ENCODE measurements at regions not wholly inside any gene's neighbourhood (a gene's known extent, or its start where the extent isn't known, plus 50 kb on each side); places are given as distances from the start of the nearest gene placed in this dataset.
A peak's percentile ranks its signal among the peaks of the same experiment; 100 is the strongest.
"Not testable (repeated sequence)": the region's sequence is repeated elsewhere in the genome, so short reads cannot be mapped to it uniquely, and the experiment has no call there.

DNA sequence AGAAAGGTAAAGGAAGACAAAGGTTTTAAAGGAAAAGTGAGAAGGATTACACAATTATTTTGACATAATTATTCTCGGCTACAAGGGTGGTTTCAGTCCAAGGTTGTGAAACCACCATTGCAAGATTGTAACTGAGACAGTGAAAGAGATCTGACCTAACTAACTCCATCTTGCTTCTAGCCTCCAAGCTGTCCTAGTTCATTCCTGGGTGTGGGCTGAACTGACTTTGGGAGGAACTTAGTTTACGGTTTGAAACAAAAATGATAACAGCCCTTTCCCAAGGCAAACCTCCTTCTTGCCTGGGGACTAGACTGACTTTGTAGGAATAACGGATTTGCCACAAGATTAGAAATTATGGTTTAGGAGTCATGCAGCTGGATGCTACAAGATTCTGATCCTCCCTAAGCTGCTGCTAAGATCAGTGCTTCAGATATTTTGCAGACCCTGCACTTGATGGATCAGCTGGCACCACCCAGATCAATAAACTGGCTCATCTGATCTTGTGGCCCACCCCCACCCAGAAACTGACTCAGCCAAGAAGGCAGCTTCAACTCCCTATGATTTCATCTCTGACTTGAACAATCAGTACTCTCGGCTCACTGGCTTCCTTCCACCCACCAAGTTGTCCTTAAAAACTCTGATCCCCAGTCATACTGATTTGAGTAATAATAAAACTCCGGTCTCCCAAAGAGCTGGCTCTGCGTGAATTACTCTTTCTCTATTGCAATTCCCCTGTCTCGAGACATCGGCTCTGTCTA lies 57.7 kb upstream of the AADACL2 start:
- in situ Hi-C loops (cut with HindIII; ENCODE audit: low sequenced_read_pairs) = no loop called here

DNA sequence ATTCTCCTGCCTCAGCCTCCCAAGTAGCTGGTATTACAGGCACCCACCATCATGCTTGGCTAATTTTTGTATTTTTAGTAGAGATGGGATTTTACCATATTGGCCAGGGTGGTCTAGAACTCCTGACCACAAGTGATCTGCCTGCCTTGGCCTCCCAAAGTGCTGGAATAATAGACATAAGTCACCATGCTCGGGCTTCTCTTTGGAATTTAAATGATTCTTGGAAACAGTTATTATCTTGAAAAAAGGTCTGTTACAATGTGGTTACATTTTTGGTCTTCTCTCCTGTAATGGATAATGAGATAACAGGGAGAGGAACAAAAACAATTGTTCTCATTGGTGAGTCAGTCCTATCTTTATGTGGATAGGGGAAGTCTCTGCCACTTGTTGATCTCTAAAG lies 59.8 kb upstream of the AADACL2 start:
- in situ Hi-C loops (cut with HindIII; ENCODE audit: low sequenced_read_pairs) = no loop called here
- H3K4me3 ChIP-seq (ENCODE audit: low read depth, low read length) = no peak overlapping the region
- TF ChIP-seq, protein P1, sequence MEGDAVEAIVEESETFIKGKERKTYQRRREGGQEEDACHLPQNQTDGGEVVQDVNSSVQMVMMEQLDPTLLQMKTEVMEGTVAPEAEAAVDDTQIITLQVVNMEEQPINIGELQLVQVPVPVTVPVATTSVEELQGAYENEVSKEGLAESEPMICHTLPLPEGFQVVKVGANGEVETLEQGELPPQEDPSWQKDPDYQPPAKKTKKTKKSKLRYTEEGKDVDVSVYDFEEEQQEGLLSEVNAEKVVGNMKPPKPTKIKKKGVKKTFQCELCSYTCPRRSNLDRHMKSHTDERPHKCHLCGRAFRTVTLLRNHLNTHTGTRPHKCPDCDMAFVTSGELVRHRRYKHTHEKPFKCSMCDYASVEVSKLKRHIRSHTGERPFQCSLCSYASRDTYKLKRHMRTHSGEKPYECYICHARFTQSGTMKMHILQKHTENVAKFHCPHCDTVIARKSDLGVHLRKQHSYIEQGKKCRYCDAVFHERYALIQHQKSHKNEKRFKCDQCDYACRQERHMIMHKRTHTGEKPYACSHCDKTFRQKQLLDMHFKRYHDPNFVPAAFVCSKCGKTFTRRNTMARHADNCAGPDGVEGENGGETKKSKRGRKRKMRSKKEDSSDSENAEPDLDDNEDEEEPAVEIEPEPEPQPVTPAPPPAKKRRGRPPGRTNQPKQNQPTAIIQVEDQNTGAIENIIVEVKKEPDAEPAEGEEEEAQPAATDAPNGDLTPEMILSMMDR (IDR thresholded peaks at IDR 0.05; ENCODE audit: low read depth, low read length) = no peak
- DNase-seq (ENCODE audit: low read depth, low spot score) = no peak

More for the DNA sequence above, 57.7 kb upstream of the AADACL2 start:
- no peak for DNase-seq (ENCODE audit: low read depth, low spot score)
- no peak overlapping the region for H3K4me3 ChIP-seq (ENCODE audit: low read depth, low read length)
- TF ChIP-seq, protein P1 (IDR thresholded peaks at IDR 0.05; ENCODE audit: low read depth, low read length) = no peak

DNA sequence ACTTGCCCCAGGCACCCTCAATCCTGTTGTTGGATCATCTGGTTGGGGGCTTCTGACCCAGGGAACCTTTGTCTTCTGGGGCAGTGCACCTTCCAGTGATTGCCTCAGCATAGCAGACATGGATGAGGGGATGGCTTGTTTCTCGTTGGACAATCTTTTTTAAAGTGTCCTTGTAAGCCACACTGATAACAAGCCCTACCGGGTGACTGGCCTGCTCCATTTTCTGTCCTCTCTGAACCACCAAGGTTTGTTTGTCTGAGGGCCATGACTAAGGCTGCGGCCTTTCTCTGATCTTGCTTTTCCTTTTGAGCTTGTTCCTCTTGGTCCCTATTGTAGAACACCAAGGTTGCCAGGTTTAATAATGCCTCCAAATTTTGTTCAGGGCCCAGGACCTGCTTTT lies 66.0 kb upstream of the AADACL2 start:
- H3K4me3 ChIP-seq (ENCODE audit: low read depth, low read length); DNase-seq (ENCODE audit: low read depth, low spot score); in situ Hi-C loops (cut with HindIII; ENCODE audit: low sequenced_read_pairs): not testable (repeated sequence)

DNA sequence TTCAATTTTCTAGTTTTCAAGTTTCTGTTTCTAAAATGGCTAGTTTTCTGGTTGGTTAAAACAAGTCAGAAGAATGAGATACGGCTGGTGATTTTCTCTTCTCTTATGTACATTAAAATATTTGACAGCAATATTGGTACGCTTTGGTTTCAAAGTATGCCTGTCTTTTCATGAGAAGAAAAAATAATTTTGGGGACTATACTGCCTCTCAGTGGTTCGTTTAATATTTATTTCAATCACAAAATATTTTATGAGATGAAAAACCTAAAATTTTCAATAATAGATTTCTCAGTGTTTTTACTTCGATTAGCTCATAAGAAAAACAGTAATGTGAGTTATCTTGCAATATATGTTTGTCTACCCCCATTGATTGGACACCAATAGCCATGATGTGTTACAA lies 72.8 kb upstream of the AADACL2 start:
- peak; percentile 16 for DNase-seq (ENCODE audit: low read depth, low spot score)
- TF ChIP-seq, protein P1 (IDR thresholded peaks at IDR 0.05; ENCODE audit: low read depth, low read length) = no peak
- in situ Hi-C loops (cut with HindIII; ENCODE audit: low sequenced_read_pairs) = no loop called here
- no peak overlapping the region for H3K4me3 ChIP-seq (ENCODE audit: low read depth, low read length)

DNA sequence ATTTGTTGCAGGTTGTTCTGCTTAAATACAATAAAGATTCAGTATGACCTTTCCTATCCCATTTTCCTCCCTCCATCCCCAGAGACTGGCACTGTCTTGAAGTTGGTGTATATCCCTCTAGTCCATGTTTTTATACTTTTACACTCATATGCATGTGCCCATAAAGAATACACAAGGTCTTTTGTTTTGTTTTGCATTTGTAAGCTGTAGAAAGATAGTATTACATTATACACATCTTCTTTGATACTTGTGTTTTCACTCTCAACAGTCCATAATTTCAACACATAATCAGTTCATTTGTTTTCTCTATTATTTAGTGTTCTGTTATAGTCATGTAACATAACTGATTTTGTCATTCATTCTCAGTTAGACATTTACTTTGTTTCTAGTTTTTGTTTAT lies 88.7 kb upstream of the AADACL2 start:
- TF ChIP-seq, protein P1 (IDR thresholded peaks at IDR 0.05; ENCODE audit: low read depth, low read length) = no peak
- DNase-seq (ENCODE audit: low read depth, low spot score) = no peak
- in situ Hi-C loops (cut with HindIII; ENCODE audit: low sequenced_read_pairs) = no loop called here
- no peak overlapping the region for H3K4me3 ChIP-seq (ENCODE audit: low read depth, low read length)

DNA sequence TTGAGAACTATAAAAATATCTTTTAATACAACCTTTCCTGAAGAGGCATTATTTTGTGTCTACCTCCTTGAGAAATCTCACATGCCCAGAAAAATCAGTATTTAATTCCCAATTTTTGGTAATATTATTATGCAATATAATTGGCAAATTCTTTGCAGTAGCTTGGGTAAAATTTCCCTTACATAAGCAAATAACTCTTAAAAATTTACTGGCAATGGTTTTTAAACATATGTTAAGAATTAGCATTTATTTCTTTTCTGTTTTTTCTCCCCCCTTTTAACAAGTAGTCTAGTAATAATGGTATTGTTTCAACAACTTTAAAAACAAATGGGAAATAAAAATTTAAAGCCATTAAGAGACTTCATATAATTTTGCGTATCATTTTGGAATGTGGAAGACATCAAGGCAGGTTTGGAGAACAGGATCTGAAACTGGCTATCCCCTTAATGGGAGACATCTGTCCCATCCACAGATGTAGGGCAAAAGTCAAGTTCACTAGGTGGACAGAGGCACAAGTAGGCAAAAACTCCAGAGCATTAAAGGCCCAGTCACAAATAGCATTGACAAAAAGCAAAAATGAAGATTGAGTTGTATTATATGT lies 89.6 kb upstream of the AADACL2 start:
- no peak for DNase-seq (ENCODE audit: low read depth, low spot score)
- TF ChIP-seq, protein P1 (IDR thresholded peaks at IDR 0.05; ENCODE audit: low read depth, low read length) = no peak
- in situ Hi-C loops (cut with HindIII; ENCODE audit: low sequenced_read_pairs) = no loop called here
- H3K4me3 ChIP-seq (ENCODE audit: low read depth, low read length) = no peak overlapping the region

DNA sequence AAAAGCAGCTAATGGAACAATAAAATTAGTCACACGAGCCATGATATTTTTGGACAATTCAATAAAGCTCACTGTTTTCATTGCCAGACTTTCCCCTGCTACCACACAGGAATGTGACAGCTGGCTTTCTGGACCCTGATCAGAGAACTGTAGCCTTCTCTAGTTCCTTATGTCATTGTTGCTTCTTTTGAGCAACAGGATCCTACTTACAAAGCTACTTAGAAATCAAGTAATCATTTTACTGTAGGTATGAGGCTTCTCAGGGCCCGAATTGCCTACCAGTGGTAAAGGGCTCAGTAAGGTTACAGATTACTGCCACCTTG lies 94.3 kb upstream of the AADACL2 start:
- TF ChIP-seq, protein P1 (IDR thresholded peaks at IDR 0.05; ENCODE audit: low read depth, low read length) = no peak
- in situ Hi-C loops (cut with HindIII; ENCODE audit: low sequenced_read_pairs) = no loop called here
- no peak for DNase-seq (ENCODE audit: low read depth, low spot score)
- H3K4me3 ChIP-seq (ENCODE audit: low read depth, low read length) = no peak overlapping the region

Data from astrocyte of the spinal cord (primary cell).